H7 (cell line): ENCODE measurements at regions not wholly inside any gene's neighbourhood (a gene's known extent, or its start where the extent isn't known, plus 50 kb on each side); places are given as distances from the start of the nearest gene placed in this dataset.

ENCODE experiments used
- DNase-seq: peaks from one replicate; pipeline ENCODE4 v3.0.0; 2012
- H3K27me3 ChIP-seq: 2 replicates; pipeline ENCODE4 v1.6.0; 2011; ENCODE audit warnings: mild to moderate bottlenecking, low read length; ENCODE audit not compliant: control insufficient read depth, insufficient read depth
- H3K36me3 ChIP-seq: replicated peaks from 2 replicates; pipeline ENCODE4 v1.5.1; 2011; ENCODE audit warnings: low read length; ENCODE audit not compliant: control insufficient read depth, insufficient read depth
- H3K4me3 ChIP-seq: 2 replicates; pipeline ENCODE4 v1.5.1; 2011; ENCODE audit warnings: low read depth, mild to moderate bottlenecking, control low read depth, low read length, moderate library complexity; ENCODE audit not compliant: insufficient read depth

GRCh38 chr3:6119367-6119766 lies 741.5 kb upstream of the GRM7 start:
- Histone ChIP-seq H3K4me3 (no peak overlapping the region), H3K27me3 (no peaks in the 10 kb centered on the region), H3K36me3 (no peaks in the 10 kb centered on the region)
- no peak for DNase-seq

DNA sequence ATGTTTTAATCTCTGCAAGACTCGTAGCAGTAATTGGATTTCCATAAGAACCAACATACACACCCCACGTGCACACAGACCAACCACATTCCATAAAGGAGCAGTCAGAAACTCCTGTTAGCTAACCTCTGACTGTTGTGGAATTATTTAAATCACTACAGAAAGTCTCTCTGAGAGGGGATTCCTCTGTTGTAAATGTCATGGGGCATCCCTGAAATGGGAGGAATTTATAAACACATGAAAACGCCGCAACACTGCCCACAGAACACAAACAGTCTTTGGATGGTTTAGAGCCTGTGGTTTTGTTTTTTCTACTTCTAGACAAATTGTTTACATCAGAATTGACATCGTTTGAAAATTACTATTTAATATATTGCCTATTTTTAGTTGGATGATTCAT lies 740.1 kb upstream of the GRM7 start:
- no peaks in the 10 kb centered on the region for H3K27me3 ChIP-seq
- DNase-seq = no peak

GRCh38 chr3:6124875-6125274 lies 736.0 kb upstream of the GRM7 start:
- no peaks in the 10 kb centered on the region for H3K36me3 ChIP-seq

More for the DNA sequence above, 740.1 kb upstream of the GRM7 start:
- no peak overlapping the region for H3K4me3 ChIP-seq
- H3K36me3 ChIP-seq = no peaks in the 10 kb centered on the region

GRCh38 chr3:6125520-6125919 lies 735.4 kb upstream of the GRM7 start:
- DNase-seq = peak; percentile 1
- Histone ChIP-seq H3K36me3 (no peaks in the 10 kb centered on the region), H3K27me3 (no peaks in the 10 kb centered on the region), H3K4me3 (no peak overlapping the region)

More at GRCh38 chr3:6124875-6125274, 736.0 kb upstream of the GRM7 start:
- DNase-seq = no peak
- no peak overlapping the region for H3K4me3 ChIP-seq
- H3K27me3 ChIP-seq = no peaks in the 10 kb centered on the region

DNA sequence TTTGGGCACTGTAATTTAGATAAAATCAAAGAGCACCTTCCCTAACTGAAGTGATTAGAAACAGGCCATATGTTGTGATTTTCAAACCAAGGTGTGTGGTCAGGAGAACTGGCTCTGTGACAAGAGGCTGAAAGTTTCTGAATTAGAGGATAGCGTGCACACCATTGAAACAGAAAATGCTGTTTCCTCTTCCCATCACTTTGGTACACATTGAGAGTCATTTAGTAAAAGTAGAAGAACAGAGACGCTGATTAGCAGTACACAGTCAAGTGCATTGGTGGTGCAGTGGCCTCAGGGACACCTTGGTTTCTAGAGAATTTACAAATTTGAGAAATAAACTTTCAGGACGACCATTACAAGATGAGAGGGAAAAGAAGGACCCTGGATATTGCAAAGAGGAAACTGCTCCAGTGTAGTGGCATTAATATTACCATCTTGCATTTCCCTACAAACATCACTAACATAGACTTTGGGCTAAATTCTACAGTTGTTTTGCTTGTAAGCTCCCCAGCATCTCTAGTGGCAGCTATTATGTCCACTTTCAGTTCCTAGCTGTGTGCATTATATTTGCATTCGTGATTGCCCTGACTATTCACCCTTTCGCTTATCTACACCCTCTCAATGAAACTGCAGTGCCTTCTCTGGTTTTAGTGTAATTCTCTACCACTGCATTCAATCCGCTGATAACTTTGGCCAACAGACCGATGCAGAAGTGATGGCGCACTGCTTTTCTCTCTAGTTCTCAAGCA lies 728.1 kb upstream of the GRM7 start:
- Histone ChIP-seq H3K27me3 (no peaks in the 10 kb centered on the region), H3K4me3 (no peak overlapping the region)
- DNase-seq = no peak

DNA sequence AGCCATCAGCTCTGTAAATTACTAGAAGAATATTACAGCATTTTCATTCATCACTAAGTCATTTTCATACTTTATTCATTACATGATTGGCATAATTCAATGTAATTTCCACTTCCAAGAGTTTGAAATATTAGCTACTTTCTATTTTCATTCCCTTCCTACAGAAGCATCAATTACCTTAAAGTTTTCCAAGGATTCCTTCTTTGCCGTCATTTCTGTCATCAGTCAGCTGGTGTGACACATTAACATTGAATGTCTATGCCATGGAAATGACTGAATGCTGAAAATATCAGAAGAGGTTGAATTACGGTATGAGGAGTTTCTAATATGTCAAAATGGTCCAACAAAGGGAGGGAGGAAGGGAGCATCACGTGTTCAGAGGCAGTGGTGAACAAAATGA lies 718.2 kb upstream of the GRM7 start:
- DNase-seq = no peak
- Histone ChIP-seq H3K36me3 (no peaks in the 10 kb centered on the region), H3K4me3 (no peak overlapping the region), H3K27me3 (no peaks in the 10 kb centered on the region)

More for the DNA sequence above, 728.1 kb upstream of the GRM7 start:
- H3K36me3 ChIP-seq = no peaks in the 10 kb centered on the region

DNA sequence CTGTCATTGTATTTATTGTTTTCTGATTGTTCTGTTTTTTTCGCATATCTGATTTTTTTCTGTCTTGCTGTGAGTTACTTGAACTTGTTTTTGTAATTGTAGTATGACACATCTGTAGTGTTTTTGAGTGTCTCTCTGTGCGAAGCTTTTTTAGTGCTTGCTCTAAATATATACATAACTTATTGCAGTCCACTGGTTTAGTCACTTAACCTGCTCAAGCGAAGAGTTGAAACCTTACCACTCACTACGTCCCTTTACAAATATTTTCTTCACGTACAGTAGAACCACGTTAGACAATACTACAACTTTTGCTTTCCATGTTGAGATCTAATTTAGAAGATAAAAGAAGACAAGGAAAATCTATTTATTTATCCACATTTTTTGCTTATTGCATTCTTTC lies 713.0 kb upstream of the GRM7 start:
- no peaks in the 10 kb centered on the region for H3K36me3 ChIP-seq
- no peak overlapping the region for H3K4me3 ChIP-seq
- no peak for DNase-seq
- H3K27me3 ChIP-seq = no peaks in the 10 kb centered on the region

DNA sequence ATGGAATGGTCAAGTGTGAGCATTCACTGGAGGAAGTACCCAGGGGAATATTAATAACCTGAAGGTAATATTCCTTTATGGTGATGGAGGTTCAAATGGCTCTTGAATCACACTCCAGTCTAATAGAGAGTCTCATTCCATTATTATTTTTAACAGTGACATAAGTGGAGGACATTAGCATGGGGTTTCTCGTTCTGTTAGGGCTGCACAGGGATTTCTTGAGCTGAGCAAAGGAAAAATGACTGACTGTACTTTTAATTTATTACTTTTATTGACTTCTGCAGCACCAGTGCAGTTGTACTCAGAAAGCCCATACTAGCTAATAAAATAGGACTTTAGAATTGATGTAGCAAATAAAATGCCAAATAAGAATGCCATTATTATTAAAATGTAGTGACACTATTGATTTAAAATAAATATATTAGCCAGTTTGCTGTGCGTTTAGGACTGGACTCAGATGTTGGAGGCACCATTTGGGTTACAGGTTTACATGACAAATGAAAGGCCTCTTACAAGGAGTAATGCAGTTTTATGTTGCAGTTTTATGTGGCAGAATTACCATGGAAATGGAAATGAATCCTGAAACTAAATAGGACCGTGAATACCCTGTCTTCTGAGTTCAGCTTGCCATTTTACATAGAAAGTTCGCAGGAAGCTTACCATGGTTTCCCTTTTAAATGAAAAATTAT lies 705.1 kb upstream of the GRM7 start:
- Histone ChIP-seq H3K4me3 (no peak overlapping the region), H3K27me3 (no peaks in the 10 kb centered on the region), H3K36me3 (no peaks in the 10 kb centered on the region)
- DNase-seq = no peak

GRCh38 chr3:6165951-6166350 lies 695.0 kb upstream of the GRM7 start:
- H3K27me3 ChIP-seq = no peaks in the 10 kb centered on the region
- no peak for DNase-seq
- no peak overlapping the region for H3K4me3 ChIP-seq
- H3K36me3 ChIP-seq = no peaks in the 10 kb centered on the region

DNA sequence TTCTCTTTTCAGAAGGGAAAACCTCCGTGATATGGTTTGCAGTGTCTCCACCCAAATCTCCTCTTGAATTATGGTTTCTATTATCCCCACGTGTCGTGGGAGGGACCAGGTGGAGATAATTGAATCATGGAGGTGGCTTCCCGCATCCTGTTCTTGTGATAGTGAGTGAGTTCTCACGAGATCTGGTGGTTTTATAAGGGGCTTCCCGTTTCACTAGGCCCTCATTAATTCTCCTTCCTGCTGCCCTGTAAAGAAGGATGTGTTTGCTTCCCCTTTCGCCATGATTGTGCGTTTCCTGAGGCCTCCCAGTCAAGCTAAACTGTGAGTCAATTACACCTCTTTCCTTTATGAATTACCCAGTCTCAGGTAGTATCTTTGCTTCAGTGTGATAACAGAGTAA lies 692.7 kb upstream of the GRM7 start:
- no peak for DNase-seq
- H3K36me3 ChIP-seq = no peaks in the 10 kb centered on the region
- H3K4me3 ChIP-seq = no peak overlapping the region
- no peaks in the 10 kb centered on the region for H3K27me3 ChIP-seq

GRCh38 chr3:6172871-6173642 lies 687.9 kb upstream of the GRM7 start:
- Histone ChIP-seq H3K36me3 (no peaks in the 10 kb centered on the region), H3K27me3 (no peaks in the 10 kb centered on the region), H3K4me3 (no peak overlapping the region)
- no peak for DNase-seq

DNA sequence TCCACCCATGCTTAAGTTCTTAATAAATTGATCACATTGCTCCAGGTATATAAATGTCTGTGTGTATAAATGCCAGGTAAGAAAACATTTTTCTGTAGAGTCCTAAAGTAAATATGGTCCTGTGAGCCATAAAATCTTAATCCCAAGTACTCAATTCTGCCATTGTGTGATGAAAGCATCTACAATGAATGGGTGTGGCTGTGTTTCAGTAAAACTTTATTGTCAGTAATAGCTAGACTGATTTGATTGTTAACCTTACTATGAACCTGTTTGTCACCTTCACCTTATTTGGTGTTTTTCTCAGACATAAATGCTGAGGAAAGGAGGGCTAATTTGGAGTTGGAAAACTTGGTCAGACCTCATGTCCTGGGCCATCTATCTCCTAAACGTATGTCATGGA lies 683.5 kb upstream of the GRM7 start:
- Histone ChIP-seq H3K4me3 (no peak overlapping the region), H3K36me3 (no peaks in the 10 kb centered on the region), H3K27me3 (no peaks in the 10 kb centered on the region)
- no peak for DNase-seq

DNA sequence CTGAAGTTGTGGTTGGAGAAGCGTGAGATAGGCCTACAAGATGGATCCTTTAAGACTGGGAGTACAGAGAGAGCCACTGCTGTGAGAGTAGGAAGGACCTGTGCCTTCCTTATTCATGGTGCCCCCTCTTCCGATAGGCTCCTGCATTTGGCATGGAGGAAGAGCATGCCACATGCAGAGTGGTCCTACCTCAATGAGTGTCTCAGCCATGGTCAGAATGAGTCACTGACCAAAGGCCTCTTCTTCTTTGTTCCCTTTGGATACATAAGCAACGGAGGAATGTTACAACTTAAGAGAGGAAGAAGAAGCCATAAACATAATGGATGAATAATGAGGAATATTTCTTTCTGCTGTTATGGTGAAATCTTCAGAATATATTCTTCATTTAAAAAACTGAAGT lies 681.2 kb upstream of the GRM7 start:
- DNase-seq = no peak
- H3K4me3 ChIP-seq = no peak overlapping the region
- H3K27me3 ChIP-seq = no peaks in the 10 kb centered on the region

DNA sequence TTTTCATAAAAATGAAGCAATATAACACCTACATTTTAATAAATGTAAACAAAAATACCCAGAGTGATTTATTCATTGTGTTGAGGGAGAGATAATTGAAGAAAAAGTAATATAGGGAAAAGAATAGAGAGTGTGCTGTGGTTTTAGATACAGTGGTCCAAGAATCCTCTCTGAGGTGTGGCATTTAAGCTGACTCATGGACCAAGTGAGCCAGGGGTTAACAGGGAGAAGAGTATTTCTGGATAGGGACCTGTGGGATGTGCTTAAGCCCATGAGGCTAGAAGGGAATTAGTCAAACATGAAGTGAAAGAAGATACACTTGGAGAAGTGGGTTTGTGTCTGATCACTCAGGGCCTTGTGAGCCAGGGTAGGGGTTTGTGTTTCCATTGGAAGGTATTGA lies 680.7 kb upstream of the GRM7 start:
- DNase-seq = no peak
- no peaks in the 10 kb centered on the region for H3K36me3 ChIP-seq
- H3K4me3 ChIP-seq = no peak overlapping the region
- no peaks in the 10 kb centered on the region for H3K27me3 ChIP-seq

More for the DNA sequence above, 681.2 kb upstream of the GRM7 start:
- H3K36me3 ChIP-seq = no peaks in the 10 kb centered on the region

DNA sequence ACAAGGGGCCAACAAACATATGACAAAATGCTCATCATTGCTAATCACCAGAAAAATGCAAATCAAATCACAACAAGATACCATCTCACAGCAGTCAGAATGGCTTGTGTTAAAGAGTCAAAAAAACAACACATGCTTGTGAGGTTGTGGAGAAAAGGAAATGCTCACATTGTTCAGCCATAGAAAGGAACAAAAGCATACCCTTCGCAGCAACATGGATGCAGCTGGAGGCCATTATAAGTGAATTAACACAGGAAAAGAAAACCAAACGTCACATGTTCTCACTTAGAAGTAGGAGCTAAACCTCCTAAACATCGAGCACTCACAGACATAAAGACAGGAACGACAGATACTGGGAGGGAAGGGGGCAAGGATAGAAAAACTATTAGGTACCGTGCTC lies 678.4 kb upstream of the GRM7 start:
- DNase-seq = no peak
- no peaks in the 10 kb centered on the region for H3K27me3 ChIP-seq
- H3K36me3 ChIP-seq = no peaks in the 10 kb centered on the region
- no peak overlapping the region for H3K4me3 ChIP-seq
